ENCODE measurements at regions not wholly inside any gene's neighbourhood (a gene's known extent, or its start where the extent isn't known, plus 50 kb on each side); places are given as distances from the start of the nearest gene placed in this dataset.
"Not testable (repeated sequence)": the region's sequence is repeated elsewhere in the genome, so short reads cannot be mapped to it uniquely, and the experiment has no call there.

- H3K36me3 Mint-ChIP-seq, result peaks cover 36% of the 10 kb centered on the region
- CTCF ChIA-PET; DNase-seq (ENCODE audit: low spot score); H3K27ac Mint-ChIP-seq; H3K27me3 Mint-ChIP-seq (ENCODE audit: low read depth); H3K4me1 Mint-ChIP-seq; H3K4me3 Mint-ChIP-seq; POLR2A ChIA-PET; ATAC-seq: not testable (repeated sequence)
- H3K9me3 Mint-ChIP-seq, result peaks cover 48% of the 10 kb centered on the region
Observed at GRCh38 chr7:153797363-153797762, 254.8 kb upstream of the DPP6 start.

- no peak for TF ChIP-seq TEAD1 (CRISPR knock-in tag; IDR thresholded peaks at IDR 0.05)
- no peak for TF ChIP-seq ATF2 (CRISPR knock-in tag; IDR thresholded peaks at IDR 0.05; ENCODE audit: borderline replicate concordance, low read depth)
- TF ChIP-seq TP53 (CRISPR knock-in tag; IDR thresholded peaks at IDR 0.05), result no peak
- no peak for TF ChIP-seq E2F4 (CRISPR knock-in tag; IDR thresholded peaks at IDR 0.05; ENCODE audit: borderline replicate concordance, low read depth)
- no peak for TF ChIP-seq CTCF (IDR thresholded peaks at IDR 0.05)
- no peak for TF ChIP-seq NFE2L1 (CRISPR knock-in tag; IDR thresholded peaks at IDR 0.05)
- no peak for TF ChIP-seq CREB1 (CRISPR knock-in tag; IDR thresholded peaks at IDR 0.05)
- TF ChIP-seq FOXP1 (CRISPR knock-in tag; IDR thresholded peaks at IDR 0.05; ENCODE audit: borderline replicate concordance), result no peak
- no peak for TF ChIP-seq TCF7 (CRISPR knock-in tag; IDR thresholded peaks at IDR 0.05; ENCODE audit: low read depth)
- no peak for TF ChIP-seq MXD4 (CRISPR knock-in tag; IDR thresholded peaks at IDR 0.05; ENCODE audit: borderline replicate concordance)
- TF ChIP-seq SOX15 (CRISPR knock-in tag; IDR thresholded peaks at IDR 0.05), result no peak
- TF ChIP-seq OVOL2 (CRISPR knock-in tag; IDR thresholded peaks at IDR 0.05; ENCODE audit: borderline replicate concordance), result no peak
- TF ChIP-seq AR (CRISPR knock-in tag; IDR thresholded peaks at IDR 0.05), result no peak
- no peak for TF ChIP-seq ZNF263 (CRISPR knock-in tag; IDR thresholded peaks at IDR 0.05; ENCODE audit: low read depth)
- ATAC-seq (no peak), DNase-seq (ENCODE audit: low spot score) (no peak)
- Mint-ChIP-seq H3K9me3 (peaks cover 29% of the 10 kb centered on the region), H3K27ac (no peak overlapping the region), H3K36me3 (peaks cover 30% of the 10 kb centered on the region), H3K4me3 (no peak overlapping the region), H3K4me1 (no peaks in the 10 kb centered on the region), H3K27me3 (ENCODE audit: low read depth) (no peaks in the 10 kb centered on the region; the same call in 1 of the 2 replicates)
- ChIA-PET POLR2A (no interaction called here), CTCF (no interaction called here)
Observed at GRCh38 chr7:153808117-153808516, 244.1 kb upstream of the DPP6 start.

GRCh38 chr7:153829525-153829924, 222.7 kb upstream of the DPP6 start:
- H3K9me3 Mint-ChIP-seq, result peaks cover 79% of the 10 kb centered on the region
- ATAC-seq, result no peak
- ChIA-PET POLR2A (no interaction called here), CTCF (no interaction called here)
- DNase-seq (ENCODE audit: low spot score), result no peak
- H3K27ac Mint-ChIP-seq, result no peak overlapping the region
- H3K36me3 Mint-ChIP-seq, result peaks cover 64% of the 10 kb centered on the region
- TF ChIP-seq CTCF (IDR thresholded peaks at IDR 0.05) (no peak), JAZF1 (CRISPR knock-in tag; IDR thresholded peaks at IDR 0.05) (no peak)
- peaks cover 12% of the 10 kb centered on the region for H3K27me3 Mint-ChIP-seq (ENCODE audit: low read depth)
- no peaks in the 10 kb centered on the region for H3K4me1 Mint-ChIP-seq
- no peak overlapping the region for H3K4me3 Mint-ChIP-seq

Data from WTC11 (cell line).